WERI-Rb-1 (cell line): ENCODE measurements at regions not wholly inside any gene's neighbourhood (a gene's known extent, or its start where the extent isn't known, plus 50 kb on each side); places are given as distances from the start of the nearest gene placed in this dataset.
"Not testable (repeated sequence)": the region's sequence is repeated elsewhere in the genome, so short reads cannot be mapped to it uniquely, and the experiment has no call there.

Experiments
- DNase-seq: peaks from one replicate; pipeline ENCODE4 v3.0.0-alpha.2; 2020
- H3K27ac ChIP-seq: fragments of 250-450 bp; sonication (Bioruptor Pico); 2 replicates; pipeline ENCODE4 v1.5.1; 2020; ENCODE audit warnings: mild to moderate bottlenecking, moderate library complexity
- H3K27me3 ChIP-seq: fragments of 250-450 bp; sonication (Bioruptor Pico); 2 replicates; pipeline ENCODE4 v1.5.1; 2021; ENCODE audit warnings: mild to moderate bottlenecking, low read depth, moderate library complexity; ENCODE audit not compliant: insufficient read depth, severe bottlenecking
- H3K36me3 ChIP-seq: fragments of 250-450 bp; sonication (Bioruptor Pico); 2 replicates; pipeline ENCODE4 v1.5.1; 2020; ENCODE audit warnings: mild to moderate bottlenecking, moderate library complexity
- H3K4me3 ChIP-seq: 2 replicates; pipeline ENCODE4 v1.5.1; 2011; ENCODE audit warnings: low read depth, mild to moderate bottlenecking, control low read depth, low read length
- H3K9me3 ChIP-seq: fragments of 250-450 bp; sonication (Bioruptor Pico); 2 replicates; pipeline ENCODE4 v1.5.1; 2021; ENCODE audit warnings: mild to moderate bottlenecking, moderate library complexity; ENCODE audit not compliant: severe bottlenecking
- CTCF ChIP-seq: IDR thresholded peaks from 2 replicates; pipeline ENCODE4 v1.5.1; 2011; ENCODE audit warnings: low read depth, mild to moderate bottlenecking, control low read depth, inconsistent platforms, low read length

GRCh38 chr1:83495560-83495959 lies 503.4 kb downstream of the TTLL7 start:
- H3K9me3 ChIP-seq: no peaks in the 10 kb centered on the region
- no peak for TF ChIP-seq CTCF

GRCh38 chr1:83493633-83494032 lies 505.3 kb downstream of the TTLL7 start:
- Histone ChIP-seq H3K27me3 (no peaks in the 10 kb centered on the region), H3K36me3 (no peaks in the 10 kb centered on the region), H3K27ac (no peak overlapping the region), H3K4me3 (no peak overlapping the region), H3K9me3 (no peaks in the 10 kb centered on the region)
- DNase-seq: no peak
- TF ChIP-seq CTCF: no peak

More at GRCh38 chr1:83495560-83495959, 503.4 kb downstream of the TTLL7 start:
- no peaks in the 10 kb centered on the region for H3K27me3 ChIP-seq
- no peak for DNase-seq
- no peak overlapping the region for H3K4me3 ChIP-seq
- H3K36me3 ChIP-seq: no peaks in the 10 kb centered on the region
- no peak overlapping the region for H3K27ac ChIP-seq

- DNase-seq: no peak
- no peaks in the 10 kb centered on the region for H3K9me3 ChIP-seq
- H3K27me3 ChIP-seq: no peaks in the 10 kb centered on the region
- H3K36me3 ChIP-seq: no peaks in the 10 kb centered on the region
- TF ChIP-seq CTCF: no peak
- no peak overlapping the region for H3K27ac ChIP-seq
- H3K4me3 ChIP-seq: no peak overlapping the region
Measured at GRCh38 chr1:83491930-83492329, 507.0 kb downstream of the TTLL7 start.

- Histone ChIP-seq H3K36me3 (no peaks in the 10 kb centered on the region), H3K9me3 (no peaks in the 10 kb centered on the region), H3K27me3 (no peaks in the 10 kb centered on the region), H3K27ac (no peak overlapping the region), H3K4me3 (no peak overlapping the region)
- TF ChIP-seq CTCF: no peak
- no peak for DNase-seq
Measured at GRCh38 chr1:83490988-83491387, 507.9 kb downstream of the TTLL7 start.

- DNase-seq, H3K27me3 ChIP-seq, H3K9me3 ChIP-seq, H3K4me3 ChIP-seq, H3K27ac ChIP-seq, H3K36me3 ChIP-seq: not testable (repeated sequence)
Measured at GRCh38 chr1:83488105-83488504, 510.8 kb downstream of the TTLL7 start.

- H3K36me3 ChIP-seq, H3K4me3 ChIP-seq, DNase-seq: not testable (repeated sequence)
Measured at GRCh38 chr1:83487460-83487859, 511.5 kb downstream of the TTLL7 start.

GRCh38 chr1:83485314-83486019 lies 513.5 kb downstream of the TTLL7 start:
- H3K27ac ChIP-seq, H3K9me3 ChIP-seq, H3K27me3 ChIP-seq, H3K4me3 ChIP-seq, DNase-seq, H3K36me3 ChIP-seq: not testable (repeated sequence)

More at GRCh38 chr1:83487460-83487859, 511.5 kb downstream of the TTLL7 start:
- not testable (repeated sequence) for H3K27me3 ChIP-seq, H3K9me3 ChIP-seq, H3K27ac ChIP-seq

- H3K9me3 ChIP-seq, H3K27ac ChIP-seq, DNase-seq, H3K4me3 ChIP-seq, H3K36me3 ChIP-seq, H3K27me3 ChIP-seq: not testable (repeated sequence)
Measured at GRCh38 chr1:83481284-83481683, 517.6 kb downstream of the TTLL7 start.

GRCh38 chr1:83479591-83480239 lies 519.2 kb downstream of the TTLL7 start:
- not testable (repeated sequence) for H3K27ac ChIP-seq, H3K27me3 ChIP-seq, H3K9me3 ChIP-seq, H3K36me3 ChIP-seq, H3K4me3 ChIP-seq, DNase-seq

GRCh38 chr1:83478127-83478526 lies 520.8 kb downstream of the TTLL7 start:
- not testable (repeated sequence) for H3K36me3 ChIP-seq, H3K4me3 ChIP-seq, DNase-seq, H3K27ac ChIP-seq, H3K27me3 ChIP-seq, H3K9me3 ChIP-seq
